ENCODE measurements at regions not wholly inside any gene's neighbourhood (a gene's known extent, or its start where the extent isn't known, plus 50 kb on each side); places are given as distances from the start of the nearest gene placed in this dataset.

- DNase-seq (ENCODE audit: extremely low read depth, low read depth) = no peak
- TF ChIP-seq CTCF (IDR thresholded peaks at IDR 0.05; ENCODE audit: low read depth, low read length) = no peak
These were observed 529.5 kb upstream of the SEMA3D start for GRCh38 chr7:85716353-85716752.

- no peak for DNase-seq (ENCODE audit: extremely low read depth, low read depth)
- no peak for TF ChIP-seq CTCF (IDR thresholded peaks at IDR 0.05; ENCODE audit: low read depth, low read length)
These were observed 528.1 kb upstream of the SEMA3D start for GRCh38 chr7:85714951-85715350.

DNA sequence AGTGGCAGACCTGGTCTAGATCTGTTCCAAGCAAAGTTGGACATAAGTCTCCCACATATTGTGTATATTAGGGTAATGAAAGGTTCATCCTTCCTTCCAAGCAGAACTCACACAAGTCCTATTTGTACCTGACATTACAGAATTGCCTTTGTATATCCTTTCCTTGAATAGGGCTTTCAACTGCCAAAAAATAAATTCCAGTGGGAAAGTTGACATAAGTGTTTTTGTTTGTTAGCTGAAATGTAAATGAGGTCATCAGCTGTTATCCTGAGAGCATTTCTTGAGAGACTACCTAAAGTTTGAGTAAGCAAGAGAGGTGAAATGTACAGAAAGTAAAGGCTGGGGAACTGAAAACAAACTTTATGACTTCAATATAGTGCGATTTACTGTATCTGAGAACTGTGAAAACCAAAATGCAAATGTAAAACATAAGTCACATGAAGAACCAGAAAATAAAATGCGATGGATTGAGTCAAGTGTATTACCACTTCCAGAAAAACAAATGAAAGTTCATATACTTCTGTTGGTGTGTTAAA is 527.3 kb upstream of the SEMA3D start:
- no peak for TF ChIP-seq CTCF (IDR thresholded peaks at IDR 0.05; ENCODE audit: low read depth, low read length)
- no peak for DNase-seq (ENCODE audit: extremely low read depth, low read depth)

DNA sequence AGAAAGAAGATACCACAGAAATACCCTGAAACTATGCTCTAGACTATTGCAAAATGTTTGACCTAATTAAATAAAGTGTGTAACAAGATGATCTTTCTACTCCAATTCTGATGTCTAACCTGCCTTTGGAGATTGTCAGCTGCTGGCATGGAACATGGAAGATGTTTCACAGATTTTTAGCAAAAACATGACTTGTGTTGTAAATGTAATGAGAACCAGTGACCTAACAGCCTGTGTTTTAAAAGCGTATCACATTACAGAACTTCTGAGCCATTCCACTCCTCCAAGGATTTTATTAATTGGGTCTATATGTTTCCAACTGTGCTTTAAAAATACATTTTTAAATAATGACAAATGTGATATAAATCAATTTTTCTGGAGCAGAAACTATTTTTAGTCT is 526.3 kb upstream of the SEMA3D start:
- no peak for DNase-seq (ENCODE audit: extremely low read depth, low read depth)
- no peak for TF ChIP-seq CTCF (IDR thresholded peaks at IDR 0.05; ENCODE audit: low read depth, low read length)

- DNase-seq (ENCODE audit: extremely low read depth, low read depth) = no peak
- no peak for TF ChIP-seq CTCF (IDR thresholded peaks at IDR 0.05; ENCODE audit: low read depth, low read length)
These were observed 525.0 kb upstream of the SEMA3D start for GRCh38 chr7:85711894-85712293.

DNA sequence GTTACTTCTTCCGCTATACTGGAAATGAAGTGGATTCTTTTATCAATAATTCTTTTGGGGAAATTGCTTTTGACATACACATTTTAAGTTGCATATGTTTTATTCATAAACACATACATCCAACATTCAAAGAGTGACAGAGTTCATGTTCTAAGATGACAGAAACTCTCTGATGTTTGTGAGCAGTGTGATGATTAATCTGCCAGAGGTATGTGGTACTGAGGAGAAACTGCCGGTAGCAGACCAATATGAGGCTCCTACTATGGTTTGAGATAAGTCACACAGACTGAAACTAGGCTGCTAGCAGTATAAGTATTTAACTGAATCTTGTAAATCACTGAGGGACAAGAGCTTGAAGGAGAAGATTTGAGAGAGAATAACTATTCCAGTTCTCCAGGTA is 524.1 kb upstream of the SEMA3D start:
- no peak for TF ChIP-seq CTCF (IDR thresholded peaks at IDR 0.05; ENCODE audit: low read depth, low read length)
- DNase-seq (ENCODE audit: extremely low read depth, low read depth) = no peak

- TF ChIP-seq CTCF (IDR thresholded peaks at IDR 0.05; ENCODE audit: low read depth, low read length) = no peak
- no peak for DNase-seq (ENCODE audit: extremely low read depth, low read depth)
These were observed 521.4 kb upstream of the SEMA3D start for GRCh38 chr7:85708221-85708620.

Data from AG09319 (cell line).